ENCODE measurements at regions not wholly inside any gene's neighbourhood (a gene's known extent, or its start where the extent isn't known, plus 50 kb on each side); places are given as distances from the start of the nearest gene placed in this dataset.
"Not testable (repeated sequence)": the region's sequence is repeated elsewhere in the genome, so short reads cannot be mapped to it uniquely, and the experiment has no call there.

DNA sequence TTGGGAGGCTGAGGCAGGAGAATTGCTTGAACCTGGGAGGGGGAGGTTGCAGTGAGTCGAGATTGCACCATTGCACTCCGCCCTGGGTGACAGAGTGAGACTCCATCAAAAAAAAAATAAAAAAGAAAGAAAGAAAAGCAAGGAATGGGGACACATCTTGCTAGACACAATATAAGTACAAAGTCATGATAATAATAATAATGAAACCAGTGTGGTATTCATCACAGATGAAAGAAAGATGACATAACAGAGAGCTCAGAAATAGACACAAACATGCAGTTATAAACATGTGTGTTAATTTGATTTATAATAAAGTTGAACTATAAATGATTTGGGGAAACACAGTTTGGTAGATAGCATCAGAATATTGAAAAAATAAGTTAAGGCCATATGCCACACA, 264.1 kb downstream of the SRGAP2C start:
- DNase-seq: no peak
- intact Hi-C loops (cut with micrococcal nuclease): no loop called here
- Mint-ChIP-seq H3K4me3 (no peak overlapping the region), H3K4me1 (ENCODE audit: low read depth) (no peaks in the 10 kb centered on the region), H3K27ac (no peak overlapping the region), H3K36me3 (ENCODE audit: low read depth) (no peaks in the 10 kb centered on the region), H3K9me3 (peaks cover 6% of the 10 kb centered on the region), H3K27me3 (no peaks in the 10 kb centered on the region)
- CTCF ChIA-PET: no interaction called here
- POLR2A ChIA-PET: no interaction called here
- ATAC-seq: no peak
- no peak for TF ChIP-seq CTCF (IDR thresholded peaks at IDR 0.05)

- H3K4me1 Mint-ChIP-seq (ENCODE audit: low read depth): peaks cover 10% of the 10 kb centered on the region
- no peaks in the 10 kb centered on the region for H3K27me3 Mint-ChIP-seq
- H3K36me3 Mint-ChIP-seq (ENCODE audit: low read depth): no peaks in the 10 kb centered on the region
- DNase-seq (no peak), ATAC-seq (no peak)
- H3K4me3 Mint-ChIP-seq: no peak overlapping the region
- POLR2A ChIA-PET: no interaction called here
- no peak overlapping the region for H3K27ac Mint-ChIP-seq
- intact Hi-C loops (cut with micrococcal nuclease): no loop called here
- no peak for TF ChIP-seq CTCF (IDR thresholded peaks at IDR 0.05)
- H3K9me3 Mint-ChIP-seq: peaks cover 6% of the 10 kb centered on the region
- CTCF ChIA-PET: no interaction called here
Observed at GRCh38 chr1:121452484-121452883, 267.7 kb downstream of the SRGAP2C start.

GRCh38 chr1:121458291-121459048, 273.7 kb downstream of the SRGAP2C start:
- DNase-seq: no peak
- Mint-ChIP-seq H3K27me3 (no peaks in the 10 kb centered on the region), H3K9me3 (no peaks in the 10 kb centered on the region), H3K36me3 (ENCODE audit: low read depth) (no peaks in the 10 kb centered on the region), H3K4me1 (ENCODE audit: low read depth) (peaks cover 25% of the 10 kb centered on the region), H3K4me3 (peak overlapping the region; percentile 37), H3K27ac (peak overlapping the region; percentile 60)
- ATAC-seq: peak; percentile 94
- CTCF ChIA-PET: interaction anchor here (0.7 kb wide), 1 partner anchor 61 kb away, joined by 3 read pairs; no protein-coding TSS in a partner anchor
- intact Hi-C loops (cut with micrococcal nuclease): loop anchor here (2.0 kb wide), 1 partner anchor 58 kb away; no protein-coding TSS in a partner anchor
- POLR2A ChIA-PET: interaction anchor here (1.8 kb wide), 1 partner anchor 61 kb away, joined by 7 read pairs; no protein-coding TSS in a partner anchor
- TF ChIP-seq CTCF (IDR thresholded peaks at IDR 0.05): no peak

DNA sequence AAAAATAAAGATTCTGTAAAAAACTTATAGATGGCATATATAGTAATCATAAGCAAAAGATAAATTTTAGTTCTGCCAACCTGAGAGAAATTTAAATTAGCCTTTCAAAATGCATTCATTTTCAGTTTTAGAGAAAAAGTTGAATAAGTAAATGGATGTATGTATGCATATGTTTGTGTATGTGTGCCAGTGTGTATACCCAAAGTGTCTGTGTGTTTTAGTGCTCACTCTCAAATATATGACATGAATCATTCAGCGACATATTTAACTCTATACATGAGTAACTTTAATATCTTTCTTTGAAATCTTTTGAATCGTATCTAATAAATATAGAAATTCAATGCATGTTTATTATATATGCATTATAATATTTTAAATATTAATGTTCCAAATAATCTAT, 274.5 kb downstream of the SRGAP2C start:
- Mint-ChIP-seq H3K27ac (no peak overlapping the region), H3K36me3 (ENCODE audit: low read depth) (no peaks in the 10 kb centered on the region), H3K27me3 (no peaks in the 10 kb centered on the region), H3K9me3 (no peaks in the 10 kb centered on the region), H3K4me1 (ENCODE audit: low read depth) (peaks cover 25% of the 10 kb centered on the region), H3K4me3 (no peak overlapping the region)
- no peak for TF ChIP-seq CTCF (IDR thresholded peaks at IDR 0.05)
- intact Hi-C loops (cut with micrococcal nuclease): loop anchor here (2.0 kb wide), 1 partner anchor 58 kb away; no protein-coding TSS in a partner anchor
- ChIA-PET POLR2A (interaction anchor here (1.8 kb wide), 1 partner anchor 60 kb away, joined by 7 read pairs; no protein-coding TSS in a partner anchor), CTCF (interaction anchor here (0.7 kb wide), 1 partner anchor 60 kb away, joined by 3 read pairs; no protein-coding TSS in a partner anchor)
- ATAC-seq: no peak
- DNase-seq: no peak

DNA sequence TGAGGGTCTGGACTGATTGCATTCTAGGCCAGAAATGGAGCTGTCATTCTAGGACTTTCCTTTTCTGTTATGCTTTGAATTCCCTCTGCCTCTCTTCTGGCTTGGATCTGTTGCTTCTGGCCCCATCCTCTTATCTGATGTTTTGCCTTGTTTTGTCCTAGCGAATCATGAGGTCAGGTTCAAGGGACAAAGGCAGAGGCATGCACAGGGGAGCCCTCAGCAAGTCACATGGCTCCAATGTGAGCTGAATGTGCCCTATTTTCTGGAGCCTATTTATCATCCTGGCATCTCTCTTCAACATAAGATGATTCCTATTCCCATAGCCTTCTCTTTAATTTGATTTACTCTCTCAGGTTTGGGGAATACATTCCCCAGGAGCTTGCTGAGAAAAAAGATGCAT, 284.6 kb downstream of the SRGAP2C start:
- CTCF ChIA-PET; intact Hi-C loops (cut with micrococcal nuclease); POLR2A ChIA-PET; H3K27me3 Mint-ChIP-seq; DNase-seq; H3K9me3 Mint-ChIP-seq; H3K36me3 Mint-ChIP-seq (ENCODE audit: low read depth); H3K4me3 Mint-ChIP-seq: not testable (repeated sequence)
- H3K4me1 Mint-ChIP-seq (ENCODE audit: low read depth): peaks cover 23% of the 10 kb centered on the region
- peak overlapping the region; percentile 3 for H3K27ac Mint-ChIP-seq
- ATAC-seq: peak; percentile 24

DNA sequence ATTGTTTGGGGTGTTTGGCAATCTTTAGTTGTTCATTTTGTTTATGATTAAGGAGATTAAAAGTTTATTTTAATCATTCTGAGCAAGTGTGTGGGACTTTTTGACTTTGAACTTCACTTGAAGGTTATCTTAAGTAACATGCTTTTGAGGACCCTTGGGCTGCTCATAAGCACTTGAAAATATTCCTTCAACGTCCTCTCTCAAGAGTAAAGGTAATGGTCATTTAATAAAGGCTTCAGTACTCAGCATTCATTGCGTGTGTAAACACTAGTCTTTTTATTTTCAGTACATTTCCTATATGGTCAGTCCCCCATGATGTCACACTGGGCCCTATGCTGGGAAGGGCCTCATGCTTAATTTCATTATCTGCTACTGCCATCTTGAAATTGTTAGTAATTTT, 285.6 kb downstream of the SRGAP2C start:
- H3K4me3 Mint-ChIP-seq; DNase-seq; H3K9me3 Mint-ChIP-seq; H3K27ac Mint-ChIP-seq; ATAC-seq; H3K36me3 Mint-ChIP-seq (ENCODE audit: low read depth); CTCF ChIA-PET; POLR2A ChIA-PET; H3K27me3 Mint-ChIP-seq: not testable (repeated sequence)
- H3K4me1 Mint-ChIP-seq (ENCODE audit: low read depth): peaks cover 23% of the 10 kb centered on the region
- intact Hi-C loops (cut with micrococcal nuclease): loop anchor here (10.0 kb wide), 1 partner anchor 46 kb away; no protein-coding TSS in a partner anchor
